ENCODE measurements at regions not wholly inside any gene's neighbourhood (a gene's known extent, or its start where the extent isn't known, plus 50 kb on each side); places are given as distances from the start of the nearest gene placed in this dataset.
"Not testable (repeated sequence)": the region's sequence is repeated elsewhere in the genome, so short reads cannot be mapped to it uniquely, and the experiment has no call there.

DNA sequence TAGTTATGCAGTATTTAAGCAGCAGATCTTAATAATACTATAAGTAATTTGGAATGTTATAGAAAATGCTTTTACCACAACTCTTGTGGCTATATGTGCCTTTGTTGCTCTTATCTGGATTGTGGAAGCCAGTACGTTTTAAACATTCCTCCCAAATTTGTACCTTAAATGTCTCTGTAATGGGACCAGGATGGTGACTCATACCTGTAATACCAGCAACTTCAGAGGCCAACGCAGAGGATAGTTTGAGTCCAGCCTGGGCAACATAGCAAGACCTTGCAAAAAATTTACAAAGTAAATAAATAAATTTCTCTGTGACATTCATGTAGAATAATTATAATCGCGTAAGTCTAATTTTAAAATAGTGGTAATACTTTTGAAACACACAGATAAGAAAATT is 283.1 kb downstream of the POM121L12 start:
- H3K9me3 ChIP-seq (ENCODE audit: control insufficient read depth, insufficient read depth, low read length): no peaks in the 10 kb centered on the region
- no peaks in the 10 kb centered on the region for H3K27me3 ChIP-seq (ENCODE audit: control insufficient read depth, insufficient read depth, low read length)
- H3K9ac ChIP-seq (ENCODE audit: low read depth, low read length): no peak overlapping the region
- H3K4me3 ChIP-seq (ENCODE audit: low read depth, low read length): no peak overlapping the region
- H3K4me1 ChIP-seq (ENCODE audit: control insufficient read depth, insufficient read depth, low read length): no peaks in the 10 kb centered on the region
- H3K36me3 ChIP-seq (ENCODE audit: control insufficient read depth, insufficient read depth, low read length): no peaks in the 10 kb centered on the region

- no peaks in the 10 kb centered on the region for H3K27me3 ChIP-seq (ENCODE audit: control insufficient read depth, insufficient read depth, low read length)
- no peaks in the 10 kb centered on the region for H3K9me3 ChIP-seq (ENCODE audit: control insufficient read depth, insufficient read depth, low read length)
- H3K9ac ChIP-seq (ENCODE audit: low read depth, low read length): no peak overlapping the region
- H3K4me1 ChIP-seq (ENCODE audit: control insufficient read depth, insufficient read depth, low read length): peaks cover 9% of the 10 kb centered on the region
- H3K36me3 ChIP-seq (ENCODE audit: control insufficient read depth, insufficient read depth, low read length): no peaks in the 10 kb centered on the region
- H3K4me3 ChIP-seq (ENCODE audit: low read depth, low read length): no peak overlapping the region
Observed at GRCh38 chr7:53325061-53325460, 289.6 kb downstream of the POM121L12 start.

DNA sequence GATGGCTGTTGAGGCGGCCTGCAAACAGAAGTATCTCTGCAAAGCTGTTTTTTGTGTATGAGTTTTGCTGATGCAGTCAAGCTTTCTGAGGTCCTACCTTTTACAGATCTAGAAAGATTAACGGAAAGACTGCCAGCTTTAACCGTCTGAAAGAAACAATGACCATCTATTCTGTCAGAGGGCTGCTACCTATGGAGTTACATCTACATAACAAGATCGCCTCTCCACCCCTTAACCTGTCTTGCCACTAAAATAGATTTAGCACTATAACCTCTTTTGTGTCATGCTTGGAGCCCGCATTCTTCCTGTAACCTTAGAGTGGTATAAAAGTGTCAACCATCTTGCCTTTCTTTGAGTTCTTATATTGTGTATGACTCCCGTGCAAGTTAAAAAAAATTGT is 291.2 kb downstream of the POM121L12 start:
- H3K27me3 ChIP-seq (ENCODE audit: control insufficient read depth, insufficient read depth, low read length): no peaks in the 10 kb centered on the region
- no peak overlapping the region for H3K4me3 ChIP-seq (ENCODE audit: low read depth, low read length)
- H3K9ac ChIP-seq (ENCODE audit: low read depth, low read length): no peak overlapping the region
- H3K4me1 ChIP-seq (ENCODE audit: control insufficient read depth, insufficient read depth, low read length): peaks cover 9% of the 10 kb centered on the region
- H3K36me3 ChIP-seq (ENCODE audit: control insufficient read depth, insufficient read depth, low read length): no peaks in the 10 kb centered on the region
- H3K9me3 ChIP-seq (ENCODE audit: control insufficient read depth, insufficient read depth, low read length): no peaks in the 10 kb centered on the region

DNA sequence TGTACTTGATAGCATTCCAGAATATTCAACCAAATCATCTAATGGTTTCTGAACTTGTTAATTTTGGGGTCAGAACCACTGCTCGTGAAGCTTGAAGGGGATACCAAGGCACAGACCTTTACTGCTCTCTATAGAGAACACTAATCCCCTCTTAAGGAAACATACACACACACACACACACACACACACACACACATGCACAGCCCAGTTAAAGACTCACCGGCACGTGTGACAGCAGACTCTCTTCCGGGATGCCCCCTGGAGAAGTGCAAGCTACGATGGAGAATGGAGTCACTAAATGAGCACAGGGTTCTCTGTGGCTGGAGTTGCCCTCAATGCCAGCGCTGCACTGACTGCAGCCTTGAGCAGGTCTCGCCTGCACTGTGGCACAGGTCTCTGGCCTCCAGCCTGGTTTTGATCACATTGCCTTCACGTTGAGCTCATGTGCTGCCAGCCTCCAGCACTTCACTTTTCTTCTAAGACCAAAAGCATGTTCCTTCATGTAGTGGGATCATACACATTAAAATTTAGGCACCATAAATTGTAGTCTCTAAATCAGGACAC is 300.8 kb downstream of the POM121L12 start:
- no peaks in the 10 kb centered on the region for H3K9me3 ChIP-seq (ENCODE audit: control insufficient read depth, insufficient read depth, low read length)
- no peaks in the 10 kb centered on the region for H3K27me3 ChIP-seq (ENCODE audit: control insufficient read depth, insufficient read depth, low read length)
- no peaks in the 10 kb centered on the region for H3K36me3 ChIP-seq (ENCODE audit: control insufficient read depth, insufficient read depth, low read length)
- H3K4me3 ChIP-seq (ENCODE audit: low read depth, low read length): no peak overlapping the region
- H3K9ac ChIP-seq (ENCODE audit: low read depth, low read length): no peak overlapping the region
- no peaks in the 10 kb centered on the region for H3K4me1 ChIP-seq (ENCODE audit: control insufficient read depth, insufficient read depth, low read length)

GRCh38 chr7:53340220-53340619 is 304.8 kb downstream of the POM121L12 start:
- no peaks in the 10 kb centered on the region for H3K36me3 ChIP-seq (ENCODE audit: control insufficient read depth, insufficient read depth, low read length)
- H3K4me1 ChIP-seq (ENCODE audit: control insufficient read depth, insufficient read depth, low read length): no peaks in the 10 kb centered on the region
- peaks cover 3% of the 10 kb centered on the region for H3K9me3 ChIP-seq (ENCODE audit: control insufficient read depth, insufficient read depth, low read length)
- no peak overlapping the region for H3K4me3 ChIP-seq (ENCODE audit: low read depth, low read length)
- H3K9ac ChIP-seq (ENCODE audit: low read depth, low read length): no peak overlapping the region
- no peaks in the 10 kb centered on the region for H3K27me3 ChIP-seq (ENCODE audit: control insufficient read depth, insufficient read depth, low read length)

DNA sequence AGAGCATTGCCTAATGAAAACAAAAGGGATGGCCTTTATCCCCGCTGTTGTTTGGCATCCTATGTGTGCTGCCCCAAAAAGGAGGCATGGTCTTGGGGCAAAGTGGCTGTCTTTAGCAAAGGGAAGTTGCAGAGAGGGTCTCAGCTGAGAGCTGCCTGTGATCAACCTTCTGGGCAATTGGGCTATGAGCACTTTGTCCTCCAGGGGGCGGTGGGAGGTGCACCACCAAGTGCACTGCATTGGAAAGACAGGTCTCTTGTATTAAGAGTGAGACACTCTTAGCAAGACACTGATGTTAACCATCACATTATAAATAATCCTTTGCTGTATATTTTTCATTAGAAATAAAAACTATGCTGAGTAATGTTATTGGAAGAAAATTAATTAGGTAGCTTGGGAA is 314.8 kb downstream of the POM121L12 start:
- Histone ChIP-seq H3K36me3 (ENCODE audit: control insufficient read depth, insufficient read depth, low read length) (no peaks in the 10 kb centered on the region), H3K4me3 (ENCODE audit: low read depth, low read length) (no peak overlapping the region), H3K9ac (ENCODE audit: low read depth, low read length) (no peak overlapping the region)

GRCh38 chr7:53351681-53352080 is 316.2 kb downstream of the POM121L12 start:
- Histone ChIP-seq H3K36me3 (ENCODE audit: control insufficient read depth, insufficient read depth, low read length) (no peaks in the 10 kb centered on the region), H3K27me3 (ENCODE audit: control insufficient read depth, insufficient read depth, low read length) (no peaks in the 10 kb centered on the region), H3K9me3 (ENCODE audit: control insufficient read depth, insufficient read depth, low read length) (no peaks in the 10 kb centered on the region), H3K4me3 (ENCODE audit: low read depth, low read length) (no peak overlapping the region), H3K4me1 (ENCODE audit: control insufficient read depth, insufficient read depth, low read length) (no peaks in the 10 kb centered on the region), H3K9ac (ENCODE audit: low read depth, low read length) (no peak overlapping the region)

More for the DNA sequence above, 314.8 kb downstream of the POM121L12 start:
- H3K4me1 ChIP-seq (ENCODE audit: control insufficient read depth, insufficient read depth, low read length): no peaks in the 10 kb centered on the region
- H3K27me3 ChIP-seq (ENCODE audit: control insufficient read depth, insufficient read depth, low read length): no peaks in the 10 kb centered on the region
- H3K9me3 ChIP-seq (ENCODE audit: control insufficient read depth, insufficient read depth, low read length): no peaks in the 10 kb centered on the region

DNA sequence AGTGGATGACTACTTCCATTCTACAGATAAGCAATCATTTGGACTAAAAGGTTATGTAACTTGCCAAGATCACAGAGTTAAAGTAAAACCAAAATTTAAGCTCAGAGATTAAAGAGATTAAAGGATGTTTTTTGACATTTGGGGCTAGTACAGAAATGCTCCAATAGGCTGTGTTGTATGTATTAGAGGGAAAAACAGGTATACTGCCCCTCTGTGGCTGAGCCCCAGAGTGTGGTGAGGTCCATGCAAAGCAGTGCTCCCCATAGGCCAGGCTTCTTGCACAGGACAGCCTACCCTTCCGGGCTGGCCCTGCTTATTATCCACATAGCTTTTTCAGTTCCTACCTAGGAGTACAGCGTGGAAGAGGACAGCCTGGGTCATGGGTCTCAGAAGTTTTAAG is 322.8 kb downstream of the POM121L12 start:
- Histone ChIP-seq H3K9ac (ENCODE audit: low read depth, low read length) (no peak overlapping the region), H3K4me1 (ENCODE audit: control insufficient read depth, insufficient read depth, low read length) (no peaks in the 10 kb centered on the region), H3K4me3 (ENCODE audit: low read depth, low read length) (no peak overlapping the region), H3K9me3 (ENCODE audit: control insufficient read depth, insufficient read depth, low read length) (no peaks in the 10 kb centered on the region), H3K36me3 (ENCODE audit: control insufficient read depth, insufficient read depth, low read length) (no peaks in the 10 kb centered on the region), H3K27me3 (ENCODE audit: control insufficient read depth, insufficient read depth, low read length) (no peaks in the 10 kb centered on the region)

- no peak overlapping the region for H3K9ac ChIP-seq (ENCODE audit: low read depth, low read length)
- no peaks in the 10 kb centered on the region for H3K36me3 ChIP-seq (ENCODE audit: control insufficient read depth, insufficient read depth, low read length)
- H3K27me3 ChIP-seq (ENCODE audit: control insufficient read depth, insufficient read depth, low read length): no peaks in the 10 kb centered on the region
- no peaks in the 10 kb centered on the region for H3K4me1 ChIP-seq (ENCODE audit: control insufficient read depth, insufficient read depth, low read length)
- H3K4me3 ChIP-seq (ENCODE audit: low read depth, low read length): no peak overlapping the region
- H3K9me3 ChIP-seq (ENCODE audit: control insufficient read depth, insufficient read depth, low read length): no peaks in the 10 kb centered on the region
Observed at GRCh38 chr7:53383131-53383530, 347.7 kb downstream of the POM121L12 start.

DNA sequence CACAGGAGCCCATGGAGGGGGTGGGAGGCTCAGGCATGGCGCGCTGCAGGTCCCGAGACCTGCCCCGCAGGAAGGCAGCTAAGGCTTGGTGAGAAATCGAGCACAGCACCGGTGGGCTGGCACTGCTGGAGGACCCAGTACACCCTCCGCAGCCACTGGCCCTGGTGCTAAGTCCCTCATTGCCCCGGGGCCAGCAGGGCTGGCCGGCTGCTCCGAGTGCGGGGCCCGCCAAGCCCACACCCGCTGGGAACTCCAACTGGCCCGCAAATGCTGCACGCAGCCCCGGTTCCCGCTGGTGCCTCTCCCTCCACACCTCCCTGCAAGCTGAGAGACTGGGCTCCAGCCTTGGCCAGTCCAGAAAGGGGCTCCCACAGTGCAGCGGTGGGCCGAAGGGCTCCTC is 349.8 kb downstream of the POM121L12 start:
- H3K36me3 ChIP-seq (ENCODE audit: control insufficient read depth, insufficient read depth, low read length); H3K4me3 ChIP-seq (ENCODE audit: low read depth, low read length); H3K9me3 ChIP-seq (ENCODE audit: control insufficient read depth, insufficient read depth, low read length); H3K27me3 ChIP-seq (ENCODE audit: control insufficient read depth, insufficient read depth, low read length); H3K9ac ChIP-seq (ENCODE audit: low read depth, low read length); H3K4me1 ChIP-seq (ENCODE audit: control insufficient read depth, insufficient read depth, low read length): not testable (repeated sequence)

- Histone ChIP-seq H3K36me3 (ENCODE audit: control insufficient read depth, insufficient read depth, low read length) (no peaks in the 10 kb centered on the region), H3K27me3 (ENCODE audit: control insufficient read depth, insufficient read depth, low read length) (no peaks in the 10 kb centered on the region), H3K9me3 (ENCODE audit: control insufficient read depth, insufficient read depth, low read length) (no peaks in the 10 kb centered on the region), H3K4me1 (ENCODE audit: control insufficient read depth, insufficient read depth, low read length) (no peaks in the 10 kb centered on the region), H3K4me3 (ENCODE audit: low read depth, low read length) (no peak overlapping the region), H3K9ac (ENCODE audit: low read depth, low read length) (no peak overlapping the region)
Observed at GRCh38 chr7:53387515-53387914, 352.1 kb downstream of the POM121L12 start.

DNA sequence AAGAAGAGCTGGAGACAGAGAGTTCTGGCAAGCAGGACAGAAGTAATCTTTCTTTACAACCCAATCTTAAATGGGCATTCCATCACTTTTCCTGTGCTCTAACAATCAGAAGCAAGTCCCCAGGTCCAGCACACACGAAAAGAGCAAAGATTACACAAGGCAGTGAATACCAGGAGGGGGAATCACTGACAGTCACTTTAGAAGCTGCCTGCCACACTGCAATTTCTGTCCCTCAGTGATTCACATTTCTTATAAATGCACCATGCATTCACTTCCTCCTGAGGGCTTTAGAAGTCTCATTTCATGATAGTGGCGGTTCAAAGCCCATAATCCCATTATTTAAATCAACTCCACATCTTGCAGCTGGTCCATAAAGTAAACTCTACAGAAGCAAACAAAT is 362.5 kb downstream of the POM121L12 start:
- Histone ChIP-seq H3K4me3 (ENCODE audit: low read depth, low read length) (no peak overlapping the region), H3K9ac (ENCODE audit: low read depth, low read length) (no peak overlapping the region), H3K36me3 (ENCODE audit: control insufficient read depth, insufficient read depth, low read length) (no peaks in the 10 kb centered on the region), H3K27me3 (ENCODE audit: control insufficient read depth, insufficient read depth, low read length) (no peaks in the 10 kb centered on the region), H3K4me1 (ENCODE audit: control insufficient read depth, insufficient read depth, low read length) (no peaks in the 10 kb centered on the region), H3K9me3 (ENCODE audit: control insufficient read depth, insufficient read depth, low read length) (no peaks in the 10 kb centered on the region)

All from iPS-15b (cell line).